ENCODE measurements at regions not wholly inside any gene's neighbourhood (a gene's known extent, or its start where the extent isn't known, plus 50 kb on each side); places are given as distances from the start of the nearest gene placed in this dataset.

- peaks cover 3% of the 10 kb centered on the region for H3K9me3 Mint-ChIP-seq
- no peaks in the 10 kb centered on the region for H3K4me1 Mint-ChIP-seq
- H3K27me3 Mint-ChIP-seq (ENCODE audit: low read depth) = no peaks in the 10 kb centered on the region
- peaks cover 2% of the 10 kb centered on the region for H3K36me3 Mint-ChIP-seq (ENCODE audit: low read depth)
- H3K4me3 Mint-ChIP-seq = no peak overlapping the region
- TF ChIP-seq, protein P1, sequence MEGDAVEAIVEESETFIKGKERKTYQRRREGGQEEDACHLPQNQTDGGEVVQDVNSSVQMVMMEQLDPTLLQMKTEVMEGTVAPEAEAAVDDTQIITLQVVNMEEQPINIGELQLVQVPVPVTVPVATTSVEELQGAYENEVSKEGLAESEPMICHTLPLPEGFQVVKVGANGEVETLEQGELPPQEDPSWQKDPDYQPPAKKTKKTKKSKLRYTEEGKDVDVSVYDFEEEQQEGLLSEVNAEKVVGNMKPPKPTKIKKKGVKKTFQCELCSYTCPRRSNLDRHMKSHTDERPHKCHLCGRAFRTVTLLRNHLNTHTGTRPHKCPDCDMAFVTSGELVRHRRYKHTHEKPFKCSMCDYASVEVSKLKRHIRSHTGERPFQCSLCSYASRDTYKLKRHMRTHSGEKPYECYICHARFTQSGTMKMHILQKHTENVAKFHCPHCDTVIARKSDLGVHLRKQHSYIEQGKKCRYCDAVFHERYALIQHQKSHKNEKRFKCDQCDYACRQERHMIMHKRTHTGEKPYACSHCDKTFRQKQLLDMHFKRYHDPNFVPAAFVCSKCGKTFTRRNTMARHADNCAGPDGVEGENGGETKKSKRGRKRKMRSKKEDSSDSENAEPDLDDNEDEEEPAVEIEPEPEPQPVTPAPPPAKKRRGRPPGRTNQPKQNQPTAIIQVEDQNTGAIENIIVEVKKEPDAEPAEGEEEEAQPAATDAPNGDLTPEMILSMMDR (conservative IDR thresholded peaks at IDR 0.05) = no peak
- no peak overlapping the region for H3K27ac Mint-ChIP-seq (ENCODE audit: unreplicated experiment)
- no peak for DNase-seq (ENCODE audit: low read depth, low spot score)
Observed at GRCh38 chr16:47753659-47754058, 292.5 kb downstream of the PHKB start.

Measured in neural crest cell (in vitro differentiated cells).